Upper lobe of left lung (tissue), 6 donors: ENCODE measurements at regions not wholly inside any gene's neighbourhood (a gene's known extent, or its start where the extent isn't known, plus 50 kb on each side); places are given as distances from the start of the nearest gene placed in this dataset.

Experiments
- ATAC-seq, 2 donors: fragments of 200-7000 bp; cut with Tn5 transposase; one replicate each; pipeline ENCODE4 v1.9.1; 2022; ENCODE audit warnings: mild to moderate bottlenecking in 2 of 2, moderate library complexity in 2 of 2; ENCODE audit not compliant: low FRiP score in 2 of 2
- DNase-seq, 2 donors: peaks; one replicate each; pipeline ENCODE4 v3.0.0-alpha.2; 2019 to 2020
- H3K27ac ChIP-seq, 4 donors: fragments of 200-600 bp; sonication (generic); one replicate each; pipeline ENCODE4 v1.5.1; 2016 to 2019
- H3K27me3 ChIP-seq, 4 donors: fragments of 200-600 bp; sonication (generic); one replicate each; pipeline ENCODE4 v1.5.1; 2017 to 2019
- H3K36me3 ChIP-seq, 4 donors: fragments of 200-600 bp; sonication (generic); one replicate each; pipeline ENCODE4 v1.5.1; 2016 to 2019
- H3K4me1 ChIP-seq, 4 donors: fragments of 200-600 bp; sonication (generic); one replicate each; pipeline ENCODE4 v1.5.1; 2018 to 2019
- H3K4me3 ChIP-seq, 4 donors: fragments of 200-600 bp; sonication (generic); one replicate each; pipeline ENCODE4 v1.5.1; 2017 to 2019; ENCODE audit warnings: mild to moderate bottlenecking in 2 of 4, moderate library complexity in 1 of 4
- H3K9me3 ChIP-seq, 4 donors: fragments of 200-600 bp; sonication (generic); one replicate each; pipeline ENCODE4 v1.5.1; 2018 to 2019
- EP300 ChIP-seq, 4 donors: sonication (generic); formaldehyde crosslinking; IDR thresholded peaks; one replicate each; pipeline ENCODE4 v1.5.1; 2017; ENCODE audit warnings: antibody characterized with exemption in 4 of 4, control low read depth in 2 of 4
- POLR2A ChIP-seq, 4 donors: fragments of 450-650 bp; IDR thresholded peaks; one replicate each; pipeline ENCODE4 v1.5.1; 2016 to 2017; ENCODE audit warnings: antibody characterized with exemption in 4 of 4, mild to moderate bottlenecking in 2 of 4
- POLR2AphosphoS5 ChIP-seq, 2 donors: sonication (generic); formaldehyde crosslinking; IDR thresholded peaks; one replicate each; pipeline ENCODE4 v1.5.1; 2017; ENCODE audit warnings: antibody characterized with exemption in 2 of 2
- WGBS, 2 donors: methylation state at CpG; one replicate each; pipeline ENCODE4 v1.1.5; 2017 to 2018; 5-methylcytosine and 5-hydroxymethylcytosine counted together
- TF ChIP-seq, protein P1 (sequence below), 6 experiments: fragments of 450-650 bp in 4 of 6; fragments of 200-600 bp in 2 of 6; sonication (generic) in 2 of 6; IDR thresholded peaks; one replicate each; pipeline ENCODE4 v1.5.1; 2016 to 2019; ENCODE audit warnings: antibody characterized with exemption in 6 of 6
- donor health status: DM: no; HTN: no; CAD: no; lungs with moderate emphysema.
- donor health status: DM: no; HTN: yes; CAD: no; lungs with severe emphysema.

DNA sequence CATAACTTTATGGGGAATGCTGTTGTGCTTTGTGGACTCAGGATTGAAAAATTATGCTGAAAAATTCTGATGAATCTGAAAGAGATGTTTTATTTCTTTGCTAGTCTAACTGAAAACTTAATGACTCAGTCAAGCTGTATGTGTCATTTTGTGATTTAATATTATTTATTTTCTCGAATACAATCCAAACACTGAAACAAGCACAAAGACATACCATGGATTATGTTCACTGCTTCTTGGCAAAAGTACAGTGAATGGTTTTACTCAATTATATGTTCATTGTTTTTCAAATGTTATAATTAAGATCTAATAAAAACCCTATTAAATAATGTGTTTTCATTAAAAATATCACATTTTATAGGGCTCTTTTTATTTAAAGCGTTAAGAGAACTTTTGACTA, 330.6 kb upstream of the EPHA7 start:
- Histone ChIP-seq H3K9me3 (no peaks in the 10 kb centered on the region), H3K4me3 (no peak overlapping the region), H3K4me1 (no peaks in the 10 kb centered on the region), H3K36me3 (no peaks in the 10 kb centered on the region), H3K27ac (no peak overlapping the region), H3K27me3 (no peaks in the 10 kb centered on the region)
- DNase-seq = no peak
- no peak for ATAC-seq
- TF ChIP-seq POLR2AphosphoS5 (IDR thresholded peaks at IDR 0.05) (no peak), EP300 (IDR thresholded peaks at IDR 0.05) (no peak), POLR2A (IDR thresholded peaks at IDR 0.05) (no peak)
- TF ChIP-seq, protein P1, sequence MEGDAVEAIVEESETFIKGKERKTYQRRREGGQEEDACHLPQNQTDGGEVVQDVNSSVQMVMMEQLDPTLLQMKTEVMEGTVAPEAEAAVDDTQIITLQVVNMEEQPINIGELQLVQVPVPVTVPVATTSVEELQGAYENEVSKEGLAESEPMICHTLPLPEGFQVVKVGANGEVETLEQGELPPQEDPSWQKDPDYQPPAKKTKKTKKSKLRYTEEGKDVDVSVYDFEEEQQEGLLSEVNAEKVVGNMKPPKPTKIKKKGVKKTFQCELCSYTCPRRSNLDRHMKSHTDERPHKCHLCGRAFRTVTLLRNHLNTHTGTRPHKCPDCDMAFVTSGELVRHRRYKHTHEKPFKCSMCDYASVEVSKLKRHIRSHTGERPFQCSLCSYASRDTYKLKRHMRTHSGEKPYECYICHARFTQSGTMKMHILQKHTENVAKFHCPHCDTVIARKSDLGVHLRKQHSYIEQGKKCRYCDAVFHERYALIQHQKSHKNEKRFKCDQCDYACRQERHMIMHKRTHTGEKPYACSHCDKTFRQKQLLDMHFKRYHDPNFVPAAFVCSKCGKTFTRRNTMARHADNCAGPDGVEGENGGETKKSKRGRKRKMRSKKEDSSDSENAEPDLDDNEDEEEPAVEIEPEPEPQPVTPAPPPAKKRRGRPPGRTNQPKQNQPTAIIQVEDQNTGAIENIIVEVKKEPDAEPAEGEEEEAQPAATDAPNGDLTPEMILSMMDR (IDR thresholded peaks at IDR 0.05) = no peak
- 77 to 80% methylated on average over 2 of the region's 2 CpGs for WGBS, 2 donors

DNA sequence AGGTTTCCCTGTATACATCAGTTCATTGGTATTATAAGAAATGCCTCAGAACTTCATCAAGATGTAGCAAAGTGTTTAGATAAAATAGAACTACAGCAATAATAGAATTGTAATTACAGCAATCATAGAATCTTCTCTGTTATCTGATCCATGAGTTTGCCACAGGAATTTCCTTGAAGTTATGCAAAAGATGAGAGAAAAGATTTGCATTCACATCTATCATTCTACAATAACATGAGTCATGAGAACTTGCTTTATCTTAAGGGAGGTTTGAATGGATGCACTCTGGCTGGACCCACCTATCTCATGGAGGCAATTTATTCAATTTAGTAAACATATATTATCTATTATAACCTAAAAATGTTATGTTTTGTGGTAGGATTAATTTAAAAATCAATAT, 329.8 kb upstream of the EPHA7 start:
- no peaks in the 10 kb centered on the region for H3K27me3 ChIP-seq
- H3K4me1 ChIP-seq = no peaks in the 10 kb centered on the region
- no peak for TF ChIP-seq POLR2AphosphoS5 (IDR thresholded peaks at IDR 0.05)
- TF ChIP-seq POLR2A (IDR thresholded peaks at IDR 0.05) = no peak
- TF ChIP-seq, protein P1 (IDR thresholded peaks at IDR 0.05) = no peak
- no peak for TF ChIP-seq EP300 (IDR thresholded peaks at IDR 0.05)
- ATAC-seq = no peak
- H3K4me3 ChIP-seq = no peak overlapping the region
- no peak for DNase-seq
- H3K9me3 ChIP-seq = no peaks in the 10 kb centered on the region
- H3K27ac ChIP-seq = no peak overlapping the region
- H3K36me3 ChIP-seq = no peaks in the 10 kb centered on the region

DNA sequence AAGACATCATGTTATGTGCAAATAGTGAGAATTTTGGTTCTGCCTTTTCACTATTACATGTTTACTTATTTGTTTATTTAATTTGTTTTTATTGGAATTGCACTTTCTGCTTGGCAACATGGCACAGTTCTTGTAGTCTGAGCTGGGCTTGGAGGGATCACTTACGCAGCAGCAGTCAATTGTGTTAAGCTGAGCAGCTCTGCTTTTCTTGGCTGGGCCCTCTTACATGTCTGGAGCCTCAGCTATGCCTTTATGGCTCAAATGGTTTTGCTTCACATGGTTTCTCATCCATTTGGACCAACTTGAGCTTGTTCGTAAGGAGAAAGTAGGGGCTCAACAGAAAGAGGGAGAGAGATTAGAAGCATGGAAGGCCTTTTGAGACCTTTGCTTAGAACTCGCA, 327.5 kb upstream of the EPHA7 start:
- WGBS, 2 donors = 86 to 99% methylated on average over 3 of the region's 3 CpGs
- Histone ChIP-seq H3K4me3 (no peak overlapping the region), H3K9me3 (no peaks in the 10 kb centered on the region), H3K4me1 (no peaks in the 10 kb centered on the region), H3K27ac (no peak overlapping the region), H3K27me3 (no peaks in the 10 kb centered on the region), H3K36me3 (no peaks in the 10 kb centered on the region)
- TF ChIP-seq POLR2A (IDR thresholded peaks at IDR 0.05) (no peak), EP300 (IDR thresholded peaks at IDR 0.05) (no peak), POLR2AphosphoS5 (IDR thresholded peaks at IDR 0.05) (no peak)
- TF ChIP-seq, protein P1 (IDR thresholded peaks at IDR 0.05) = no peak
- ATAC-seq (no peak), DNase-seq (no peak)

DNA sequence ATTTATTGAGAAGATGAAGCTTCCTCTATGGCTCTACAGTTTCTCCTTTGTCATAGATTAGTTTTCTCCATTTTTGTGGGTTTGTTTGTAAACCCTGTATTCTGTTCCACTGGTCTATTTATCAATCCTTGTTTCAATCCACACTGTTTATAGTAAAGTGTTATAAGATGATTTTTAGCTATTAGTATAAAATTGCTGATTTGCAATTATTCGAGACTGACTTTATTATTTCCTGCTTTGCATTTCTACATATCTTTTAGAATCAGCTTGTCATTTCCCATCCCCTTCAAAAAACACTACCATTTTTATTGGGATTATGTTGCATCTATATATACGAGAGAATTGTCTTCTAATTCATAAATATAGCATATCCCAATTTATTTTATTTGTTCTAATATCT, 325.9 kb upstream of the EPHA7 start:
- 81 to 84% methylated on average over 2 of the region's 2 CpGs for WGBS, 2 donors
- H3K27ac ChIP-seq = no peak overlapping the region
- H3K4me3 ChIP-seq = no peak overlapping the region
- no peaks in the 10 kb centered on the region for H3K27me3 ChIP-seq
- H3K9me3 ChIP-seq = no peaks in the 10 kb centered on the region
- no peak for DNase-seq
- no peaks in the 10 kb centered on the region for H3K36me3 ChIP-seq
- H3K4me1 ChIP-seq = no peaks in the 10 kb centered on the region
- no peak for ATAC-seq
- no peak for TF ChIP-seq POLR2A (IDR thresholded peaks at IDR 0.05)
- TF ChIP-seq POLR2AphosphoS5 (IDR thresholded peaks at IDR 0.05) = no peak
- TF ChIP-seq EP300 (IDR thresholded peaks at IDR 0.05) = no peak
- TF ChIP-seq, protein P1 (IDR thresholded peaks at IDR 0.05) = no peak

DNA sequence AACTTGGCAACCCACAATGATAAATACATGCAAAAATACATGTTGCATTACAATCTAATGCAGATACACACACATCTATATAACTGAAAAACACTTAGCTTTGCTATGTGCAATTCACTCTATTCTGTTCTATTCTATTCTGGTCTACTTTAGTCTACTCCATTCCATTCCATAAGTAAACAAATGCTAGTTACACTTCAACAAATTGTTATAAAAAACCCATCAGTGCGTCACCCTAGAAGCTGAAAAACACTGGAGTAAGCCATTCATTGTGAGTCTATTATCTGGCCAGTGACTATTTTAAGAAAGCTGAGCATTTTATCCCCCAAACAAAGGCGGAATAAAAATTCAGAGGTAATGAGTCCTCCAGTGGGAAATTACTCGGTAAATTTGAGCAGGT, 315.7 kb upstream of the EPHA7 start:
- no peak for ATAC-seq
- no peaks in the 10 kb centered on the region for H3K27me3 ChIP-seq
- H3K4me3 ChIP-seq = no peak overlapping the region
- no peaks in the 10 kb centered on the region for H3K4me1 ChIP-seq
- no peak overlapping the region for H3K27ac ChIP-seq
- 82 to 84% methylated on average over 3 of the region's 3 CpGs for WGBS, 2 donors
- no peaks in the 10 kb centered on the region for H3K36me3 ChIP-seq
- TF ChIP-seq POLR2AphosphoS5 (IDR thresholded peaks at IDR 0.05) (no peak), EP300 (IDR thresholded peaks at IDR 0.05) (no peak), POLR2A (IDR thresholded peaks at IDR 0.05) (no peak)
- TF ChIP-seq, protein P1 (IDR thresholded peaks at IDR 0.05) = no peak
- no peak for DNase-seq
- H3K9me3 ChIP-seq = no peaks in the 10 kb centered on the region
